Astrocyte (in vitro differentiated cells and primary cell): ENCODE measurements at regions not wholly inside any gene's neighbourhood (a gene's known extent, or its start where the extent isn't known, plus 50 kb on each side); places are given as distances from the start of the nearest gene placed in this dataset.

ENCODE experiments used
- DNase-seq: peaks from one replicate; pipeline ENCODE4 v3.0.0-alpha.2; 2010; ENCODE audit warnings: low read depth
- FAIRE-seq: peaks from 2 replicates; lab custom pipeline; 2011; peaks lifted over from hg19 to GRCh38; lab: Jason Lieb, UNC
- H2AFZ ChIP-seq: 2 replicates; pipeline ENCODE4 v1.6.0; 2012; ENCODE audit warnings: low read depth, low read length, inconsistent platforms
- H3K27ac ChIP-seq: 2 replicates; pipeline ENCODE4 v1.5.1; 2011; ENCODE audit warnings: low read depth, low read length, inconsistent platforms
- H3K27me3 ChIP-seq: 2 replicates; pipeline ENCODE4 v1.6.0; 2011; ENCODE audit warnings: low read length, inconsistent platforms; ENCODE audit not compliant: insufficient read depth
- H3K36me3 ChIP-seq: 2 replicates; pipeline ENCODE4 v1.5.1; 2011; ENCODE audit warnings: low read length, inconsistent platforms; ENCODE audit not compliant: insufficient read depth
- H3K4me1 ChIP-seq: 2 replicates; pipeline ENCODE4 v1.5.1; 2011; ENCODE audit warnings: low read length, inconsistent platforms; ENCODE audit not compliant: insufficient read depth
- H3K4me2 ChIP-seq: 2 replicates; pipeline ENCODE4 v1.6.0; 2012; ENCODE audit warnings: low read length, inconsistent platforms
- H3K4me3 ChIP-seq: 2 replicates; pipeline ENCODE4 v1.5.1; 2011; ENCODE audit warnings: low read depth, mild to moderate bottlenecking, low read length, inconsistent platforms; ENCODE audit not compliant: insufficient read depth
- H3K79me2 ChIP-seq: 2 replicates; pipeline ENCODE4 v1.6.0; 2012; ENCODE audit warnings: mild to moderate bottlenecking, low read length, inconsistent platforms; ENCODE audit not compliant: insufficient read depth
- H3K9ac ChIP-seq: 2 replicates; pipeline ENCODE4 v1.6.0; 2012; ENCODE audit warnings: mild to moderate bottlenecking, low read length, inconsistent platforms
- H3K9me3 ChIP-seq: 2 replicates; pipeline ENCODE4 v1.5.1; 2012; ENCODE audit warnings: low read depth, mild to moderate bottlenecking, low read length, inconsistent platforms; ENCODE audit not compliant: insufficient read depth
- H4K20me1 ChIP-seq: 2 replicates; pipeline ENCODE4 v1.6.0; 2012; ENCODE audit warnings: low read length, inconsistent platforms; ENCODE audit not compliant: insufficient read depth
- H3K27ac Mint-ChIP-seq: one replicate; pipeline ENCODE4 v1.8.0; 2021; ENCODE audit warnings: mild to moderate bottlenecking, mixed read lengths; ENCODE audit not compliant: unreplicated experiment
- H3K27me3 Mint-ChIP-seq: one replicate; pipeline ENCODE4 v1.8.0; 2021; ENCODE audit warnings: low read depth, mixed read lengths; ENCODE audit not compliant: unreplicated experiment
- H3K36me3 Mint-ChIP-seq: one replicate; pipeline ENCODE4 v1.8.0; 2021; ENCODE audit warnings: low read depth, mixed read lengths; ENCODE audit not compliant: unreplicated experiment
- H3K4me1 Mint-ChIP-seq: one replicate; pipeline ENCODE4 v1.8.0; 2021; ENCODE audit warnings: low read depth, mixed read lengths; ENCODE audit not compliant: unreplicated experiment
- H3K4me3 Mint-ChIP-seq: one replicate; pipeline ENCODE4 v1.8.0; 2021; ENCODE audit warnings: mild to moderate bottlenecking, moderate library complexity, mixed read lengths; ENCODE audit not compliant: unreplicated experiment
- H3K9me3 Mint-ChIP-seq: one replicate; pipeline ENCODE4 v1.8.0; 2021; ENCODE audit warnings: mild to moderate bottlenecking, mixed read lengths; ENCODE audit not compliant: unreplicated experiment
- EZH2 ChIP-seq: IDR thresholded peaks from 2 replicates; pipeline ENCODE4 v1.6.1; 2012; ENCODE audit warnings: mild to moderate bottlenecking, low read length, inconsistent platforms; ENCODE audit not compliant: insufficient read depth
- TF ChIP-seq, protein P1 (sequence below): IDR thresholded peaks from 2 replicates; pipeline ENCODE4 v1.5.1; 2011; ENCODE audit warnings: low read depth, mild to moderate bottlenecking, inconsistent platforms, low read length, moderate library complexity; ENCODE audit not compliant: insufficient read depth

DNA sequence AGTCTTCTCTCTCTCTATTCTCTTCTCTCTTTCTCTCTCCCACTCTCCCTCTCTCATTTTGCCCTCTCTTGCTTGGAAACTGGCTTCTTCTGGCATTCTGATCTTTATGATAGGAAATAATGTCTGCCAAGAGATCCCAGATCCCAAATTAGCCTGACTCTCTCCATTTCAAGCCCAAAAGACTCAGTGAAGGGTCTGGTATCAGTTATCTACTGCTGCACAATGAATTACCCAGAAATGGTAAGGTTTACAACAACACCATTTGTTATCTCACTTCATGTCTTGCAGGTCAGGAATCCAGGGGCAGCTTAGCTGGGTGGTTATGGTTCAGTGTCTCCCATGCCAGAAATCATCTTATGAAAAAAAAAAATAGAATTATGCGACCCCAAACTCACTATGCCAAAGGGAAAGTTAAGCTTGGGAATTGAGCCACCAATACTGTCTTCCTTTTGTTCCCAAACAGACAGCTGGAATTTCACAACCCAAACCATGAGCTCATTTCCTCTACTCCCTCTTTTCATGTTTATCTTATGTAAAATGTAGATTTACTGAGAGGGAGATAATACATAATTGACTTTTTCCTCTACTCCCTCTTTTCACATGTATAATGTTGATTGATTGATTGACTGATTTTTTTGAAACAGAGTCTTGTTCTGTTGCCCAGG, 67.8 kb upstream of the FICD start:
- Histone ChIP-seq H3K4me2 (no peak overlapping the region), H3K36me3 (no peaks in the 10 kb centered on the region), H4K20me1 (no peaks in the 10 kb centered on the region), H3K79me2 (no peaks in the 10 kb centered on the region), H3K4me3 (no peak overlapping the region), H3K4me1 (no peaks in the 10 kb centered on the region), H3K27me3 (no peaks in the 10 kb centered on the region), H3K9me3 (no peaks in the 10 kb centered on the region), H3K9ac (no peak overlapping the region), H2AFZ (no peak overlapping the region), H3K27ac (no peak overlapping the region)
- H3K4me3 Mint-ChIP-seq = no peak overlapping the region
- no peaks in the 10 kb centered on the region for H3K36me3 Mint-ChIP-seq
- H3K4me1 Mint-ChIP-seq = peaks cover 6% of the 10 kb centered on the region
- no peak for FAIRE-seq
- peaks cover under 1% of the 10 kb centered on the region for H3K9me3 Mint-ChIP-seq
- peaks cover 12% of the 10 kb centered on the region for H3K27me3 Mint-ChIP-seq
- no peak for DNase-seq
- TF ChIP-seq EZH2 = no peak
- TF ChIP-seq, protein P1, sequence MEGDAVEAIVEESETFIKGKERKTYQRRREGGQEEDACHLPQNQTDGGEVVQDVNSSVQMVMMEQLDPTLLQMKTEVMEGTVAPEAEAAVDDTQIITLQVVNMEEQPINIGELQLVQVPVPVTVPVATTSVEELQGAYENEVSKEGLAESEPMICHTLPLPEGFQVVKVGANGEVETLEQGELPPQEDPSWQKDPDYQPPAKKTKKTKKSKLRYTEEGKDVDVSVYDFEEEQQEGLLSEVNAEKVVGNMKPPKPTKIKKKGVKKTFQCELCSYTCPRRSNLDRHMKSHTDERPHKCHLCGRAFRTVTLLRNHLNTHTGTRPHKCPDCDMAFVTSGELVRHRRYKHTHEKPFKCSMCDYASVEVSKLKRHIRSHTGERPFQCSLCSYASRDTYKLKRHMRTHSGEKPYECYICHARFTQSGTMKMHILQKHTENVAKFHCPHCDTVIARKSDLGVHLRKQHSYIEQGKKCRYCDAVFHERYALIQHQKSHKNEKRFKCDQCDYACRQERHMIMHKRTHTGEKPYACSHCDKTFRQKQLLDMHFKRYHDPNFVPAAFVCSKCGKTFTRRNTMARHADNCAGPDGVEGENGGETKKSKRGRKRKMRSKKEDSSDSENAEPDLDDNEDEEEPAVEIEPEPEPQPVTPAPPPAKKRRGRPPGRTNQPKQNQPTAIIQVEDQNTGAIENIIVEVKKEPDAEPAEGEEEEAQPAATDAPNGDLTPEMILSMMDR = no peak
- no peak overlapping the region for H3K27ac Mint-ChIP-seq

DNA sequence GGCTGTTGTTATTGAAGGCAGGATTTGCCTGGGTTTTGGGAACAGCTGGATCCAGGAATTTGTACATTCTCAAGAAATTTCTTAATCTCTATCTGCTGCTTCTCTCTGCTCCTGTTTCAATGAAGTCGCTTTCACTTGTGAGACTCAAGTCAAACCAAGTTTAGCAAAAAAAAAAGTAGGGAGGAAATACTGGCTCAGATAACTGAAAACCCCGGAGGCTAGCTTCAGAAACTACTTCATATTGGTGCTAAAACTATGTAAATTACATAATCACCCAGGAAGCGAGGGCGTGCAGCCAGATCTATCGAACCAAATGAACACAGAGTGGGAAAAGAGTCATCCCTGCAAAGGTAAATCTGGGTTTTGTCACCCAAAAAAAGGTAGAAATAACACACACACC, 68.3 kb upstream of the FICD start:
- no peak overlapping the region for H3K27ac Mint-ChIP-seq
- no peak for TF ChIP-seq EZH2
- TF ChIP-seq, protein P1 = no peak

DNA sequence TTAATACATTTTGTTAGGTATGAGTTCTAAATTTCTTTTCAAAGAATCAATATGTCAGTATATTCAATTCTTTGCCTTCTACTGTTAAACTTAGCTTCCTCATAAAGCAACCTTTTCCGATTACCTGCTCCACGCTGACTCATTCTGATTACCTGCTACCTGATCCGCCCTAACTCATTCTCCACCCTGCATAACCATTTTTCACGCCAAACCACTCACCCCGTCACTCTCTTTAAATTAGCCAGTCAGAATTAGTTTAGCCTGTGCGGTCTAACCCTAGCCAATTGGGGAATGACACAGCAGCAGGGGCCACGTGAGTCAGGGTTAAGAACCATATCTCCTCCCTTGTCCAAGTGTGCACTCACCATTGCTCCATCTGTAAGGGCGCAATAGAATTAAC, 72.2 kb upstream of the FICD start:
- no peak overlapping the region for H3K27ac Mint-ChIP-seq
- DNase-seq (no peak), FAIRE-seq (no peak)
- Histone ChIP-seq H3K9ac (no peak overlapping the region), H3K4me3 (no peak overlapping the region), H4K20me1 (no peaks in the 10 kb centered on the region), H3K79me2 (no peaks in the 10 kb centered on the region), H3K9me3 (no peaks in the 10 kb centered on the region), H3K36me3 (no peaks in the 10 kb centered on the region), H3K4me2 (no peak overlapping the region), H3K27me3 (no peaks in the 10 kb centered on the region), H2AFZ (no peak overlapping the region), H3K4me1 (no peaks in the 10 kb centered on the region), H3K27ac (no peak overlapping the region)
- H3K4me3 Mint-ChIP-seq = no peak overlapping the region
- no peaks in the 10 kb centered on the region for H3K36me3 Mint-ChIP-seq
- TF ChIP-seq, protein P1 = no peak
- no peak for TF ChIP-seq EZH2
- peaks cover 7% of the 10 kb centered on the region for H3K4me1 Mint-ChIP-seq
- H3K9me3 Mint-ChIP-seq = peaks cover 4% of the 10 kb centered on the region
- H3K27me3 Mint-ChIP-seq = no peaks in the 10 kb centered on the region

More for the DNA sequence above, 68.3 kb upstream of the FICD start:
- no peaks in the 10 kb centered on the region for H3K27me3 ChIP-seq
- Mint-ChIP-seq H3K4me1 (peaks cover 7% of the 10 kb centered on the region), H3K27me3 (peaks cover 8% of the 10 kb centered on the region), H3K36me3 (no peaks in the 10 kb centered on the region), H3K4me3 (no peak overlapping the region), H3K9me3 (peaks cover 3% of the 10 kb centered on the region)
- no peaks in the 10 kb centered on the region for H4K20me1 ChIP-seq
- H2AFZ ChIP-seq = no peak overlapping the region
- no peak overlapping the region for H3K9ac ChIP-seq
- H3K27ac ChIP-seq = no peak overlapping the region
- DNase-seq = no peak
- no peaks in the 10 kb centered on the region for H3K79me2 ChIP-seq
- no peaks in the 10 kb centered on the region for H3K36me3 ChIP-seq
- H3K4me3 ChIP-seq = no peak overlapping the region
- no peak for FAIRE-seq
- H3K9me3 ChIP-seq = no peaks in the 10 kb centered on the region
- no peaks in the 10 kb centered on the region for H3K4me1 ChIP-seq
- no peak overlapping the region for H3K4me2 ChIP-seq
